ENCODE measurements at regions not wholly inside any gene's neighbourhood (a gene's known extent, or its start where the extent isn't known, plus 50 kb on each side); places are given as distances from the start of the nearest gene placed in this dataset.

- TF ChIP-seq MYBL2 (CRISPR knock-in tag; IDR thresholded peaks at IDR 0.05) (no peak), CTCF (IDR thresholded peaks at IDR 0.05) (no peak), NR3C1 (CRISPR knock-in tag; conservative IDR thresholded peaks at IDR 0.05; ENCODE audit: low read depth) (no peak), FOXP1 (CRISPR knock-in tag; IDR thresholded peaks at IDR 0.05; ENCODE audit: borderline replicate concordance) (no peak), ZNF512 (CRISPR knock-in tag; IDR thresholded peaks at IDR 0.05; ENCODE audit: borderline replicate concordance) (no peak), ELF4 (CRISPR knock-in tag; IDR thresholded peaks at IDR 0.05; ENCODE audit: low read depth) (no peak), ARID4B (CRISPR knock-in tag; IDR thresholded peaks at IDR 0.05; ENCODE audit: borderline replicate concordance) (no peak), TCF7 (CRISPR knock-in tag; IDR thresholded peaks at IDR 0.05; ENCODE audit: low read depth) (no peak), SMAD3 (CRISPR knock-in tag; IDR thresholded peaks at IDR 0.05; ENCODE audit: borderline replicate concordance) (no peak)
Measured at GRCh38 chr4:13160920-13161319, 323.2 kb downstream of the RAB28 start.
